MCF 10A (cell line): ENCODE measurements at regions not wholly inside any gene's neighbourhood (a gene's known extent, or its start where the extent isn't known, plus 50 kb on each side); places are given as distances from the start of the nearest gene placed in this dataset.

Experiments used
- BruUV-seq: library from RNA; stranded (reverse); fragments of 400-500 nt; replicated peaks from 2 replicates; lab custom pipeline; 2021; lab: Mats Ljungman, UMichigan
- CTCF ChIA-PET: fragments of 300-600 bp; sonication (Branson Sonifier 250); formaldehyde crosslinking; extraction: SDS; loops from one replicate; lab custom pipeline; 2021; ENCODE audit warnings: antibody characterized with exemption, inconsistent platforms; lab: Yijun Ruan, JAX
- POLR2A ChIA-PET: fragments of 300-600, 350-650 bp; sonication (Branson Sonifier 250); formaldehyde crosslinking; extraction: SDS; loops from one replicate; lab custom pipeline; 2020; ENCODE audit warnings: antibody characterized with exemption, inconsistent platforms; lab: Yijun Ruan, JAX
- DNase-seq: peaks from one replicate; pipeline ENCODE4 v3.0.0-alpha.2; 2018; ENCODE audit not compliant: unreplicated experiment
- H3K27ac Mint-ChIP-seq: one replicate; pipeline ENCODE4 v1.8.0; 2022; ENCODE audit warnings: mild to moderate bottlenecking, low read depth, mixed read lengths; ENCODE audit not compliant: unreplicated experiment
- H3K27me3 Mint-ChIP-seq: one replicate; pipeline ENCODE4 v1.8.0; 2022; ENCODE audit warnings: mixed read lengths; ENCODE audit not compliant: insufficient read depth, unreplicated experiment
- H3K36me3 Mint-ChIP-seq: one replicate; pipeline ENCODE4 v1.8.0; 2022; ENCODE audit warnings: mild to moderate bottlenecking, moderate library complexity, mixed read lengths; ENCODE audit not compliant: insufficient read depth, unreplicated experiment
- H3K4me1 Mint-ChIP-seq: one replicate; pipeline ENCODE4 v1.8.0; 2022; ENCODE audit warnings: mixed read lengths; ENCODE audit not compliant: insufficient read depth, unreplicated experiment
- H3K4me3 Mint-ChIP-seq: one replicate; pipeline ENCODE4 v1.8.0; 2022; ENCODE audit warnings: mild to moderate bottlenecking, moderate library complexity, mixed read lengths; ENCODE audit not compliant: unreplicated experiment
- H3K9me3 Mint-ChIP-seq: one replicate; pipeline ENCODE4 v1.8.0; 2022; ENCODE audit warnings: mixed read lengths; ENCODE audit not compliant: unreplicated experiment
- CTCF ChIP-seq: fragments of 200-600 bp; IDR thresholded peaks from one replicate; pipeline ENCODE4 v1.8.0; 2022; ENCODE audit warnings: antibody characterized with exemption, mild to moderate bottlenecking; ENCODE audit not compliant: unreplicated experiment
- intact Hi-C: fragments of 100-400 bp; cut with micrococcal nuclease; formaldehyde crosslinking; loops from 2 replicates; pipeline ENCODE4 v1.14.1; 2022

GRCh38 chr5:4907571-4907970 lies 232.6 kb upstream of the ADAMTS16 start:
- no peak for TF ChIP-seq CTCF
- Mint-ChIP-seq H3K4me3 (no peak overlapping the region), H3K27me3 (peaks cover 21% of the 10 kb centered on the region), H3K27ac (no peak overlapping the region), H3K36me3 (no peaks in the 10 kb centered on the region), H3K9me3 (no peaks in the 10 kb centered on the region), H3K4me1 (no peaks in the 10 kb centered on the region)
- BruUV-seq = no TSS peak
- intact Hi-C loops = no loop called here
- POLR2A ChIA-PET = no interaction called here
- no peak for DNase-seq
- CTCF ChIA-PET = no interaction called here

- ChIA-PET POLR2A (no interaction called here), CTCF (interaction anchor here (0.8 kb wide), 1 partner anchor 32 kb away, joined by 3 read pairs; no protein-coding TSS in a partner anchor)
- H3K9me3 Mint-ChIP-seq = no peaks in the 10 kb centered on the region
- no peak overlapping the region for H3K27ac Mint-ChIP-seq
- H3K27me3 Mint-ChIP-seq = peaks cover 6% of the 10 kb centered on the region
- no peak overlapping the region for H3K4me3 Mint-ChIP-seq
- no peak for TF ChIP-seq CTCF
- no peak for DNase-seq
- no peaks in the 10 kb centered on the region for H3K4me1 Mint-ChIP-seq
- intact Hi-C loops = no loop called here
- no peaks in the 10 kb centered on the region for H3K36me3 Mint-ChIP-seq
- BruUV-seq = no TSS peak
Observed at GRCh38 chr5:4909086-4909485, 231.0 kb upstream of the ADAMTS16 start.

- DNase-seq = no peak
- H3K9me3 Mint-ChIP-seq = no peaks in the 10 kb centered on the region
- no peak overlapping the region for H3K27ac Mint-ChIP-seq
- no peak for TF ChIP-seq CTCF
- ChIA-PET CTCF (interaction anchor here (0.8 kb wide), 1 partner anchor 231 kb away, joined by 5 read pairs; no protein-coding TSS in a partner anchor), POLR2A (no interaction called here)
- no TSS peak for BruUV-seq
- H3K36me3 Mint-ChIP-seq = no peaks in the 10 kb centered on the region
- peaks cover 17% of the 10 kb centered on the region for H3K27me3 Mint-ChIP-seq
- intact Hi-C loops = no loop called here
- no peaks in the 10 kb centered on the region for H3K4me1 Mint-ChIP-seq
- no peak overlapping the region for H3K4me3 Mint-ChIP-seq
Observed at GRCh38 chr5:4911646-4912403, 228.3 kb upstream of the ADAMTS16 start.

- DNase-seq = no peak
- no peaks in the 10 kb centered on the region for H3K9me3 Mint-ChIP-seq
- no peak overlapping the region for H3K4me3 Mint-ChIP-seq
- ChIA-PET CTCF (interaction anchor here (0.7 kb wide), 1 partner anchor 19 kb away, joined by 3 read pairs; no protein-coding TSS in a partner anchor), POLR2A (no interaction called here)
- no peaks in the 10 kb centered on the region for H3K36me3 Mint-ChIP-seq
- no peak overlapping the region for H3K27ac Mint-ChIP-seq
- TF ChIP-seq CTCF = no peak
- H3K4me1 Mint-ChIP-seq = no peaks in the 10 kb centered on the region
- intact Hi-C loops = no loop called here
- peaks cover 16% of the 10 kb centered on the region for H3K27me3 Mint-ChIP-seq
- BruUV-seq = no TSS peak
Observed at GRCh38 chr5:4921929-4922328, 218.2 kb upstream of the ADAMTS16 start.
